ENCODE measurements at regions not wholly inside any gene's neighbourhood (a gene's known extent, or its start where the extent isn't known, plus 50 kb on each side); places are given as distances from the start of the nearest gene placed in this dataset.

DNA sequence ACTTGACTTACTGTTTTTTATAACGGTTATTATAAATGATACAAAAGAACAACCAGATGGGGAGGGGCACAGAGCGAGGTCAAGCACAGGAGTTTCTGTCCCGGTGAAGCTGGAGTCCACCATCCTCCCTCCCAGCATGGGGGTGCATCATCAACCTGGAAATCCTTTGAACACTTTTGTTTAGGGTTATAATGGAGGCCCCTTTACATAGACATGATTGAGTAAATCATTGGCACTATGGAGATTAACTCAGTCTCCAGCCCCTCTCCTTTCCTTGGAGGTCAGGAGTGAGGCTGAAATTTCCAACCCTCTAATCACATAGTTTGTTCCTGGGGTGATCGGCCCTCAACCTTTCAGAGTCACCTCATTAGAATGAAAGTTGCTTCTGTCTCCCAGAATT, 71.8 kb upstream of the ANKEF1 start:
- no peaks in the 10 kb centered on the region for H3K36me3 ChIP-seq (ENCODE audit: control insufficient read depth, insufficient read depth, low read length)
- 0% methylated on average over 1 of the region's 4 CpGs for WGBS (ENCODE audit: insufficient coverage, low coverage, missing lambda C conversion rate)
- no peaks in the 10 kb centered on the region for H4K20me1 ChIP-seq (replicated peaks; ENCODE audit: control insufficient read depth, insufficient read depth, low read length)
- FAIRE-seq (no peak), ATAC-seq (no peak), DNase-seq (ENCODE audit: extremely low read depth in 1 of 4, low spot score in 3 of 4) (no peak)
- ChIA-PET POLR2A (no interaction called here), CTCF (ENCODE audit: low intra/inter-chr PET ratio) (no interaction called here)
- intact Hi-C loops (cut with micrococcal nuclease) (no loop called here), in situ Hi-C loops (cut with MboI) (no loop called here)
- no peaks in the 10 kb centered on the region for H3K4me1 ChIP-seq (replicated peaks in 1 of 2; ENCODE audit: control insufficient read depth in 2 of 2, insufficient read depth in 2 of 2, low read length in 2 of 2)
- BruUV-seq (replicated peaks), result no TSS peak
- no peak for TF ChIP-seq HIVEP1 (CRISPR knock-in tag; IDR thresholded peaks at IDR 0.05)
- TF ChIP-seq, protein P1, sequence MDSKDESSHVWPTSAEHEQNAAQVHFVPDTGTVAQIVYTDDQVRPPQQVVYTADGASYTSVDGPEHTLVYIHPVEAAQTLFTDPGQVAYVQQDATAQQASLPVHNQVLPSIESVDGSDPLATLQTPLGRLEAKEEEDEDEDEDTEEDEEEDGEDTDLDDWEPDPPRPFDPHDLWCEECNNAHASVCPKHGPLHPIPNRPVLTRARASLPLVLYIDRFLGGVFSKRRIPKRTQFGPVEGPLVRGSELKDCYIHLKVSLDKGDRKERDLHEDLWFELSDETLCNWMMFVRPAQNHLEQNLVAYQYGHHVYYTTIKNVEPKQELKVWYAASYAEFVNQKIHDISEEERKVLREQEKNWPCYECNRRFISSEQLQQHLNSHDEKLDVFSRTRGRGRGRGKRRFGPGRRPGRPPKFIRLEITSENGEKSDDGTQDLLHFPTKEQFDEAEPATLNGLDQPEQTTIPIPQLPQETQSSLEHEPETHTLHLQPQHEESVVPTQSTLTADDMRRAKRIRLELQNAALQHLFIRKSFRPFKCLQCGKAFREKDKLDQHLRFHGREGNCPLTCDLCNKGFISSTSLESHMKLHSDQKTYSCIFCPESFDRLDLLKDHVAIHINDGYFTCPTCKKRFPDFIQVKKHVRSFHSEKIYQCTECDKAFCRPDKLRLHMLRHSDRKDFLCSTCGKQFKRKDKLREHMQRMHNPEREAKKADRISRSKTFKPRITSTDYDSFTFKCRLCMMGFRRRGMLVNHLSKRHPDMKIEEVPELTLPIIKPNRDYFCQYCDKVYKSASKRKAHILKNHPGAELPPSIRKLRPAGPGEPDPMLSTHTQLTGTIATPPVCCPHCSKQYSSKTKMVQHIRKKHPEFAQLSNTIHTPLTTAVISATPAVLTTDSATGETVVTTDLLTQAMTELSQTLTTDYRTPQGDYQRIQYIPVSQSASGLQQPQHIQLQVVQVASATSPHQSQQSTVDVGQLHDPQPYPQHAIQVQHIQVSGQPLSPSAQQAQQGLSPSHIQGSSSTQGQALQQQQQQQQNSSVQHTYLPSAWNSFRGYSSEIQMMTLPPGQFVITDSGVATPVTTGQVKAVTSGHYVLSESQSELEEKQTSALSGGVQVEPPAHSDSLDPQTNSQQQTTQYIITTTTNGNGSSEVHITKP (IDR thresholded peaks at IDR 0.05; ENCODE audit: partially characterized antibody), result peak; percentile 94
- no peak overlapping the region for H3K4me3 ChIP-seq
- no peak overlapping the region for H3K27ac ChIP-seq (ENCODE audit: extremely low read depth, low read depth, low read length)
- no peaks in the 10 kb centered on the region for H3K79me2 ChIP-seq (ENCODE audit: control insufficient read depth, insufficient read depth, low read length)
- H3K9me3 ChIP-seq (replicated peaks; ENCODE audit: control insufficient read depth, insufficient read depth, low read depth, low read length), result no peaks in the 10 kb centered on the region
- H3K4me2 ChIP-seq (ENCODE audit: insufficient read depth, low read length), result no peak overlapping the region
- H3K9ac ChIP-seq (ENCODE audit: insufficient read depth in 1 of 2, low read depth in 2 of 2, low read length in 2 of 2), result no peak overlapping the region
- no peak overlapping the region for H2AFZ ChIP-seq (ENCODE audit: low read depth, low read length)
- H3K9me1 ChIP-seq (ENCODE audit: control insufficient read depth, insufficient read depth, low read length), result no peaks in the 10 kb centered on the region
- H3K27me3 ChIP-seq (ENCODE audit: control insufficient read depth in 2 of 2, insufficient read depth in 2 of 2, low read length in 2 of 2), result no peaks in the 10 kb centered on the region

DNA sequence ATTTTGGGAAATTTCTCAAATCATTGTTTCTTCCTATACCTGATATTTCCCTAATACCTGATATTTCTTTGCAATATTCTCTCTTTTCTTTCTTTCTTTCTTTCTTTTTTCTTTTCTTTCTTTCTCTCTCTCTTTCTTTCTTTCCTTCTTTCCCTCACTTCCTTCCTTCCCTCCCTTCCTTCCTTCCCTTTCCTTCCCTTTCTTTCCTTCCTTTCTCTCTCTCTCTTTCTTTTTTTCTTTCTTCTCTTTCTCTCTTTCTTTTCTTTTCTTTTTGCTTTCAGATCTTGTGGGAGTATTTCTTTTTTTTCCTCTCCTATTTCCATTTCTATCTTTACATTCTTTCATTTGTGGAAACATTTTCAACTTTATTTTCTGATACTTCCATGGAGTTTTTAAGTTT, 76.1 kb upstream of the ANKEF1 start:
- H3K9me1 ChIP-seq (ENCODE audit: control insufficient read depth, insufficient read depth, low read length), result no peaks in the 10 kb centered on the region
- no peaks in the 10 kb centered on the region for H3K79me2 ChIP-seq (ENCODE audit: control insufficient read depth, insufficient read depth, low read length)
- ChIA-PET CTCF (ENCODE audit: low intra/inter-chr PET ratio) (no interaction called here), POLR2A (no interaction called here)
- no peaks in the 10 kb centered on the region for H3K9me3 ChIP-seq (replicated peaks; ENCODE audit: control insufficient read depth, insufficient read depth, low read depth, low read length)
- H3K27ac ChIP-seq (ENCODE audit: extremely low read depth, low read depth, low read length), result no peak overlapping the region
- no peaks in the 10 kb centered on the region for H3K27me3 ChIP-seq (ENCODE audit: control insufficient read depth in 2 of 2, insufficient read depth in 2 of 2, low read length in 2 of 2)
- H2AFZ ChIP-seq (ENCODE audit: low read depth, low read length), result no peak overlapping the region
- no peaks in the 10 kb centered on the region for H3K4me1 ChIP-seq (replicated peaks in 1 of 2; ENCODE audit: control insufficient read depth in 2 of 2, insufficient read depth in 2 of 2, low read length in 2 of 2)
- no TSS peak for BruUV-seq (replicated peaks)
- no peak overlapping the region for H3K4me2 ChIP-seq (ENCODE audit: insufficient read depth, low read length)
- intact Hi-C loops (cut with micrococcal nuclease) (no loop called here), in situ Hi-C loops (cut with MboI) (no loop called here)
- DNase-seq (ENCODE audit: extremely low read depth in 1 of 4, low spot score in 3 of 4), result no peak
- H3K36me3 ChIP-seq (ENCODE audit: control insufficient read depth, insufficient read depth, low read length), result no peaks in the 10 kb centered on the region
- H4K20me1 ChIP-seq (replicated peaks; ENCODE audit: control insufficient read depth, insufficient read depth, low read length), result no peaks in the 10 kb centered on the region
- no peak for ATAC-seq
- FAIRE-seq, result no peak
- H3K4me3 ChIP-seq, result no peak overlapping the region
- no peak overlapping the region for H3K9ac ChIP-seq (ENCODE audit: insufficient read depth in 1 of 2, low read depth in 2 of 2, low read length in 2 of 2)
- TF ChIP-seq LEF1 (IDR thresholded peaks at IDR 0.05) (no peak), L3MBTL2 (IDR thresholded peaks at IDR 0.05) (no peak), ZNF282 (CRISPR knock-in tag; IDR thresholded peaks at IDR 0.05) (no peak), PHF20 (IDR thresholded peaks at IDR 0.05; ENCODE audit: partially characterized antibody) (no peak)
- TF ChIP-seq, protein P2, sequence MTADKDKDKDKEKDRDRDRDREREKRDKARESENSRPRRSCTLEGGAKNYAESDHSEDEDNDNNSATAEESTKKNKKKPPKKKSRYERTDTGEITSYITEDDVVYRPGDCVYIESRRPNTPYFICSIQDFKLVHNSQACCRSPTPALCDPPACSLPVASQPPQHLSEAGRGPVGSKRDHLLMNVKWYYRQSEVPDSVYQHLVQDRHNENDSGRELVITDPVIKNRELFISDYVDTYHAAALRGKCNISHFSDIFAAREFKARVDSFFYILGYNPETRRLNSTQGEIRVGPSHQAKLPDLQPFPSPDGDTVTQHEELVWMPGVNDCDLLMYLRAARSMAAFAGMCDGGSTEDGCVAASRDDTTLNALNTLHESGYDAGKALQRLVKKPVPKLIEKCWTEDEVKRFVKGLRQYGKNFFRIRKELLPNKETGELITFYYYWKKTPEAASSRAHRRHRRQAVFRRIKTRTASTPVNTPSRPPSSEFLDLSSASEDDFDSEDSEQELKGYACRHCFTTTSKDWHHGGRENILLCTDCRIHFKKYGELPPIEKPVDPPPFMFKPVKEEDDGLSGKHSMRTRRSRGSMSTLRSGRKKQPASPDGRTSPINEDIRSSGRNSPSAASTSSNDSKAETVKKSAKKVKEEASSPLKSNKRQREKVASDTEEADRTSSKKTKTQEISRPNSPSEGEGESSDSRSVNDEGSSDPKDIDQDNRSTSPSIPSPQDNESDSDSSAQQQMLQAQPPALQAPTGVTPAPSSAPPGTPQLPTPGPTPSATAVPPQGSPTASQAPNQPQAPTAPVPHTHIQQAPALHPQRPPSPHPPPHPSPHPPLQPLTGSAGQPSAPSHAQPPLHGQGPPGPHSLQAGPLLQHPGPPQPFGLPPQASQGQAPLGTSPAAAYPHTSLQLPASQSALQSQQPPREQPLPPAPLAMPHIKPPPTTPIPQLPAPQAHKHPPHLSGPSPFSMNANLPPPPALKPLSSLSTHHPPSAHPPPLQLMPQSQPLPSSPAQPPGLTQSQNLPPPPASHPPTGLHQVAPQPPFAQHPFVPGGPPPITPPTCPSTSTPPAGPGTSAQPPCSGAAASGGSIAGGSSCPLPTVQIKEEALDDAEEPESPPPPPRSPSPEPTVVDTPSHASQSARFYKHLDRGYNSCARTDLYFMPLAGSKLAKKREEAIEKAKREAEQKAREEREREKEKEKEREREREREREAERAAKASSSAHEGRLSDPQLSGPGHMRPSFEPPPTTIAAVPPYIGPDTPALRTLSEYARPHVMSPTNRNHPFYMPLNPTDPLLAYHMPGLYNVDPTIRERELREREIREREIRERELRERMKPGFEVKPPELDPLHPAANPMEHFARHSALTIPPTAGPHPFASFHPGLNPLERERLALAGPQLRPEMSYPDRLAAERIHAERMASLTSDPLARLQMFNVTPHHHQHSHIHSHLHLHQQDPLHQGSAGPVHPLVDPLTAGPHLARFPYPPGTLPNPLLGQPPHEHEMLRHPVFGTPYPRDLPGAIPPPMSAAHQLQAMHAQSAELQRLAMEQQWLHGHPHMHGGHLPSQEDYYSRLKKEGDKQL (CRISPR knock-in tag; IDR thresholded peaks at IDR 0.05; ENCODE audit: borderline replicate concordance), result no peak
- TF ChIP-seq, protein P3, sequence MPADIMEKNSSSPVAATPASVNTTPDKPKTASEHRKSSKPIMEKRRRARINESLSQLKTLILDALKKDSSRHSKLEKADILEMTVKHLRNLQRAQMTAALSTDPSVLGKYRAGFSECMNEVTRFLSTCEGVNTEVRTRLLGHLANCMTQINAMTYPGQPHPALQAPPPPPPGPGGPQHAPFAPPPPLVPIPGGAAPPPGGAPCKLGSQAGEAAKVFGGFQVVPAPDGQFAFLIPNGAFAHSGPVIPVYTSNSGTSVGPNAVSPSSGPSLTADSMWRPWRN (IDR thresholded peaks at IDR 0.05; ENCODE audit: low read depth), result no peak
